ENCODE measurements at regions not wholly inside any gene's neighbourhood (a gene's known extent, or its start where the extent isn't known, plus 50 kb on each side); places are given as distances from the start of the nearest gene placed in this dataset.

GRCh38 chr21:36540700-36541099, 60.8 kb upstream of the CLDN14 start (continued):
- no peak for TF ChIP-seq ATF3 (IDR thresholded peaks at IDR 0.05)
- no peak for TF ChIP-seq YY1 (IDR thresholded peaks at IDR 0.05)

GRCh38 chr21:36541721-36542139, 61.8 kb upstream of the CLDN14 start:
- no peaks in the 10 kb centered on the region for H3K9me3 ChIP-seq (ENCODE audit: control insufficient read depth in 4 of 4, low read length in 3 of 4)
- H3K4me1 ChIP-seq (ENCODE audit: control insufficient read depth in 4 of 4, insufficient read depth in 4 of 4, low read length in 3 of 4) = peaks cover 10 to 36% (median 31%) of the 10 kb centered on the region in 4 donors
- no peak overlapping the region for H3K27ac ChIP-seq (ENCODE audit: low read depth in 1 of 2, low read length in 2 of 2)
- TF ChIP-seq FOXA2 (IDR thresholded peaks at IDR 0.05) = no peak
- no peak for TF ChIP-seq YY1 (IDR thresholded peaks at IDR 0.05)
- no peak for TF ChIP-seq GABPA (IDR thresholded peaks at IDR 0.05 in 1 of 2, conservative IDR thresholded peaks at IDR 0.05 in 1 of 2)
- TF ChIP-seq NR2F2 (IDR thresholded peaks at IDR 0.05) = no peak
- no peak for TF ChIP-seq CTCF (IDR thresholded peaks at IDR 0.05; ENCODE audit: low read depth, low read length, missing input control)
- no peak for TF ChIP-seq RAD21 (IDR thresholded peaks at IDR 0.05)
- no peaks in the 10 kb centered on the region for H3K27me3 ChIP-seq (ENCODE audit: control insufficient read depth in 4 of 4, insufficient read depth in 4 of 4, low read length in 3 of 4)
- H3K4me3 ChIP-seq (ENCODE audit: low read depth in 1 of 3, low read length in 3 of 3) = no peak overlapping the region
- WGBS = 89% methylated on average over 6 of the region's 6 CpGs
- H3K9ac ChIP-seq (ENCODE audit: low read depth in 1 of 2, low read length in 2 of 2) = no peak overlapping the region
- no peak for DNase-seq (ENCODE audit: low spot score)
- no peaks in the 10 kb centered on the region for H3K36me3 ChIP-seq (ENCODE audit: control insufficient read depth in 4 of 4, insufficient read depth in 3 of 4, low read depth in 1 of 4, low read length in 3 of 4)

GRCh38 chr21:36542312-36543101, 62.6 kb upstream of the CLDN14 start:
- no peak for TF ChIP-seq EGR1 (IDR thresholded peaks at IDR 0.05; ENCODE audit: low read depth in 2 of 2)
- TF ChIP-seq HNF4G (IDR thresholded peaks at IDR 0.05) = no peak
- TF ChIP-seq FOXA1 (IDR thresholded peaks at IDR 0.05) = no peak
- no peak for TF ChIP-seq RAD21 (IDR thresholded peaks at IDR 0.05)
- no peak for TF ChIP-seq FOXA2 (IDR thresholded peaks at IDR 0.05)
- no peak for TF ChIP-seq MAX (IDR thresholded peaks at IDR 0.05)
- TF ChIP-seq HNF4A (conservative IDR thresholded peaks at IDR 0.05) = no peak
- no peak for TF ChIP-seq RXRA (IDR thresholded peaks at IDR 0.05)
- no peak for TF ChIP-seq ZBTB33 (IDR thresholded peaks at IDR 0.05)
- no peak for TF ChIP-seq SP1 (IDR thresholded peaks at IDR 0.05)
- no peak for TF ChIP-seq GABPA (IDR thresholded peaks at IDR 0.05 in 1 of 2, conservative IDR thresholded peaks at IDR 0.05 in 1 of 2)
- TF ChIP-seq CTCF (IDR thresholded peaks at IDR 0.05; ENCODE audit: low read depth, low read length, missing input control) = no peak
- TF ChIP-seq NR2F2 (IDR thresholded peaks at IDR 0.05) = no peak
- no peak for TF ChIP-seq YY1 (IDR thresholded peaks at IDR 0.05)
- no peak for TF ChIP-seq ATF3 (IDR thresholded peaks at IDR 0.05)
- no peak for TF ChIP-seq REST (IDR thresholded peaks at IDR 0.05)
- Histone ChIP-seq H3K4me1 (ENCODE audit: control insufficient read depth in 4 of 4, insufficient read depth in 4 of 4, low read length in 3 of 4) (peaks cover 11 to 41% (median 34%) of the 10 kb centered on the region in 4 donors), H3K4me3 (ENCODE audit: low read depth in 1 of 3, low read length in 3 of 3) (no peak overlapping the region), H3K9ac (ENCODE audit: low read depth in 1 of 2, low read length in 2 of 2) (no peak overlapping the region), H3K27ac (ENCODE audit: low read depth in 1 of 2, low read length in 2 of 2) (no peak overlapping the region), H3K9me3 (ENCODE audit: control insufficient read depth in 4 of 4, low read length in 3 of 4) (no peaks in the 10 kb centered on the region), H3K27me3 (ENCODE audit: control insufficient read depth in 4 of 4, insufficient read depth in 4 of 4, low read length in 3 of 4) (no peaks in the 10 kb centered on the region), H3K36me3 (ENCODE audit: control insufficient read depth in 4 of 4, insufficient read depth in 3 of 4, low read depth in 1 of 4, low read length in 3 of 4) (no peaks in the 10 kb centered on the region)
- 59% methylated on average over 34 of the region's 34 CpGs for WGBS
- no peak for DNase-seq (ENCODE audit: low spot score)

Data from liver (tissue), 8 donors.